HG02642 (cell line): ENCODE measurements at regions not wholly inside any gene's neighbourhood (a gene's known extent, or its start where the extent isn't known, plus 50 kb on each side); places are given as distances from the start of the nearest gene placed in this dataset.
"Not testable (repeated sequence)": the region's sequence is repeated elsewhere in the genome, so short reads cannot be mapped to it uniquely, and the experiment has no call there.

Source experiments
- ATAC-seq: cut with Tn5 transposase; IDR thresholded peaks from one replicate; pipeline ENCODE4 v1.9.1; 2021; ENCODE audit warnings: mild to moderate bottlenecking; ENCODE audit not compliant: unreplicated experiment, poor library complexity

DNA sequence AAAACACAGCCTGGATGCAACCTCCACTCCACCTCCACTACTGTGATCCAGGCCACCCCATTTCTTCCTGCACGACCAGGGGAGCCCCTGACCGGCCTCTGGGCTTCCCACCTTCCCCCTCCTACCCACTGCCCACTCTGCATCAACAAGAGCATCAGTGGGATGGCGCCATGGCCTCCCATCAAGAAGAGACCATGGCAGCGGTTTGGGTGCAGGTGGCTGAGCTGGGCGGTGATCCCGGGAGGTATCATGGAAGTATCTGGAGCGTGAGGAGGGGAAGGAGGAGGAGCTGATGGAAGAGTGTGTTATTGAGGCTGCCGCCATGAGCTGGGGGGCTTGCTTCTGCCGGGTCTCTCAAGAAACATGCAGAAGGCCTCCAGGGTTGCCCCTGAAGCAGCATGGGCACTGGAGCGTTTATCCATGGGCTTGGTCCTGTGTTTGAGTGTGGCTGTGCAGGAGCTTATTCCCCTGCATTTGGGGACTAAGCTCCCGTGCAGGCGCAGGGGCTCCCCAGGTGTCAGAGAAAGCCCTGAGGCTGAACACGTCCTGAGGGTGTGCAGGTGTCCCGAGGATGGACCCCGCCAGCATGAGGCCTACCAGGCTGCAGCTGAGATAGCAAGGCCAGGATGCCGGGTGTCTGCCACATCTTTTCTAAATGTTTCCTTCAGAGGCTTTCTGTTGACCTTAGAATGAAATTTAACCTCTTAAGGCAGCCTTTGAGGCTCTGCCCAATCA, 99.2 kb upstream of the PCBD1 start:
- no peak for ATAC-seq

DNA sequence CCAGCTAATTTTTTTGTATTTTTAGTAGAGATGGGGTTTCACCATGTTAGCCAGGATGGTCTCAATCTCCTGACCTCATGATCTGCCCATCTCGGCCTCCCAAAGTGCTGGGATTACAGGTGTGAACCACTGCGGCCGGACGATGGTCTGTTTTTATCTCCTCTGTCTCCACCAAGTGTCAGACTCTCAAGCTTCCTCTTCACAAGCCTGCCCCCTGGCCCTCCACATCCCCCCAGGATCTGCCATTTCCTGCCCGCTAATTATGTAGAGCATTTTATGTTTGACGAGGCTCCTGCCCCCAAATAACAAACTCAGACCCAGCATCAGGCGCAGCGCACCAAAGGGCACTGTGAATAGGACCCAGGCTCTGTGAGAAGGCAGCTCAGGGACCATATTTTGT, 101.8 kb upstream of the PCBD1 start:
- ATAC-seq, result not testable (repeated sequence)

DNA sequence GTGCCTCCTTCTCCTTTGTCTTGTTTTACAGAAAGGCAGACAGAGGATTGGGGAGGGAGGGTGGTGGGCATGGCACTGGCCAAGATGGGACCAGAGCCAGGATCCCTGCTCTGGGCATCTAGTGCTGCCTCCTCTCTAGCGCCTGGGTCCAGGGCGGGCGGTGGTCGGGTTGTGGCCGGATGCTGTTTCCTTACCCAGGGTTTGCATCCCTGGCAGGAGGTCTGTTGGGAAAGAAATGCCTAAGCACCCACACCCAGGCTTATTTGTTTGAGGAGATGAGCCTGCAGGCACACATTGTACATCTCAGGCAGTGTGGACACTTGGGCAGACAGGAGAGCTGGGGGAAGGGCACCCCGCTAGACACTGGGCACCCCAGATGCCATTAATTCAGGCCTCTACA, 102.3 kb upstream of the PCBD1 start:
- ATAC-seq, result no peak

DNA sequence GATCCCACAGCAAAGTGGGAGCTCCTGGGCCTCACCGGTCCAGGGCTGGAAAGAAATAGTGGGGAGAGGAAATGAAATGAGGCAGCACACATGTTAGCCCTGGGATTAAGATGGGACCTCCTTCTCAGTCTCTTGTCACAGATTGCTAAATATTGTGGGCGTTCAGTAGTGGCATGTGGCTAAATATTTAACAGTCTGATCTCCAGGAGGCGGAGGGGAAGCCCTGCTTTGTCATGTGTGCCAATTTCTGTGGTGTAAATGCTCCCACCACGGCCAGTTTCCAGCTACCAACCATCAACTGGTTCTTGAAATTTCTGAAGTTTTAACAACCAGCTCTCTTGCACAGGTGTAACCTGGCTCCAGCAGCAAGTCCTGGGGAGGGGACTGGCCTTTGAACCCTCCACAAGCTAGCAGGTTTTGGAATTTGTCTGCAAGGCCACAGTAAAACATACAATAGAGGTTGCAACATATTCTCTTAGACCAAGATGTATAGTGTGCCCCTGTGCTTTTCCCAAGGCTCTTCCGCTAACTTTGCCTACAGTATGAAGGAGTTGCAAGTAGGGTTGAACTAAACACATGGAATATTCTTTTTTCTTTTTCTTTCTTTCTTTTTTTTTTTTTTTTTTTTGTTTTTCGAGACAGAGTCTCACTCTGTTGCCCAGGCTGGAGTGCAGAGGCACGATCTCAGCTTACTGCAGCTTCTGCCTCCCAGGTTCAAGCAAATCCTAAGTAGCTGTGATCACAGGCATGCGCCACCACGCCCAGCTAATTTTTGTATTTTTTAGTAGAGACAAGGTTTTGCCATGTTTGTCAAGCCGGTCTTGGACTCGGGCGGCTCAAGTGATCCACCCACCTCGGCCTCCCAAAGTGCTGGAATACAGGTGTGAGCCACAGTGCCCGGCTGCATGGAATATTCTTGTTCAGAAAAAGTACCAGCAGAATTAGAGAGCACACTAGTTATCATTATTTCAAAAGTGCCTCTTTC, 103.1 kb upstream of the PCBD1 start:
- no peak for ATAC-seq

DNA sequence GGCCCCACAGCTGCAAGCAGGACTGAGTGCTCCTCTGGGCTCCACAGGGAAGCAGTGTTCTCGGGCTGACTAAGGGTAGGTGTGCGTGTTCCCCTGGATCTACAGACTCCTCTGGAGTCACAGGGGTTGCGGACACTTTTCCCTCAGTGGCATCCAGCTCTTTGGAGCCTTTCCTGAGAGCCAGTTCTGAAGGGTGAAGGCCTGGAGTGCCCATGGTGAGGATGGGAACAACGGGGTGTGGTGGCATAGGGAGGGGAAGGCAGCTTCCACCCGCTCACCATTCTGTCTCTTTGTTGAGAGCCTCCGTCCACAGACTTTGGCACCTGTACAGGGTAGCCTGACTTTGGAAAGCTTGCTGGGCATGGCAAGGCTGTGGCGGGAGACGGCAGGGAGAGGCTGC, 104.1 kb upstream of the PCBD1 start:
- ATAC-seq, result no peak

DNA sequence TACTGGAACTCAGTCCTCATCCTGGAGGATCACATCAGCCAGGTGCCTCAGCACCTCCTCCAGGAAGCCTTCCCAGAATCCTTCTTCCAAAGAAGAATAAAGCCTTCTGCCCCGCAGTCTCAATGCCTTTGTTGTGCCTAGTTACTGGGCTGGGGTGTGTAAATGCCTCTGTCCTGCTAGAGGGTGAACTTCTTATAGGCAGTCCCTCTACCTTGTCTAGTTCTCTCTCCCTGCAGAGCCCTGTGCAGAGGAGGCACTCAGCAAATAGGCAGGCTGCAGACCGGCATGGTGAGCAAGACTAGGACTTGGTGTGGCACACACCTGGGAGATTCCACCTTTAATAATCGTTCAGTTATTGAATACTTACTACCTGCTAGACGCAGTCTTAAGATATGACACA, 104.7 kb upstream of the PCBD1 start:
- no peak for ATAC-seq

DNA sequence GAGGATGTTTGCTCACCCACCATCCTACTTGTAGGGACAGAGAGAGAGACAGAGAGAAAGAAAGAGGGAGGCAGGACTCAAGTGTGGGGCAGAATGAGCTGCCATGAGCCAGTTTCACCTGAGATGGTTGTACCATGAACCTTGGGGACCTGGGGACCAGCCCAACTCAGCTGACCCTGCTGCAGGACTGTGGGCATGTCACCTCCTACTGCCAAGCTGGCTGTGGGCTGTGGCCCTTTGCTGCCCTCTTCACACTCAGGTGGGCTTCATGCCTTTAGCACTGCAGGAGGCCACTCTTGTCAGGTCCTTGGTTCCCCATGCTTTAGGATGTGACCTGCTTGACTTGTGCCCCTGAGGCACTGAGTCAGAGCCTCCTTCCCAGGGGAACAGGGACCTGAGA, 108.2 kb upstream of the PCBD1 start:
- no peak for ATAC-seq

DNA sequence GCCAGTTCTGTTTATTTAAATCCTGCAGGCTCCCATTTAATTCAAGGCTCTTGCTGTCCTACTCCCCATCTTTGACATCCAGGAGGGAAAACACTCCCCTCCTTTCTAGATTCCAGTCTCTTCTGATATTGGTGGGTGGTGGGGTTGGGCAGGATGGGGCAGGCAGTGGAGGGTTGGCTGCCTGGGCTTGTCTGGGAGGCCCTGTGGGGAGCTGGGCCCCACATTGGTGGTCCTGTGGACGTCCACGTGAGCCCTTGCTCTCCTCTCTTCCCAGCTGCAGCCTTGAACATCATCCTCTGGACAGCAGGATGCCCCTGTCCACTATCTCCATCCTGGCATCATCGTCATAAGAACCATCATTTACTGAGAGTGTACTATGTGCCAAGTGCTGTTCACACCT, 108.9 kb upstream of the PCBD1 start:
- no peak for ATAC-seq

DNA sequence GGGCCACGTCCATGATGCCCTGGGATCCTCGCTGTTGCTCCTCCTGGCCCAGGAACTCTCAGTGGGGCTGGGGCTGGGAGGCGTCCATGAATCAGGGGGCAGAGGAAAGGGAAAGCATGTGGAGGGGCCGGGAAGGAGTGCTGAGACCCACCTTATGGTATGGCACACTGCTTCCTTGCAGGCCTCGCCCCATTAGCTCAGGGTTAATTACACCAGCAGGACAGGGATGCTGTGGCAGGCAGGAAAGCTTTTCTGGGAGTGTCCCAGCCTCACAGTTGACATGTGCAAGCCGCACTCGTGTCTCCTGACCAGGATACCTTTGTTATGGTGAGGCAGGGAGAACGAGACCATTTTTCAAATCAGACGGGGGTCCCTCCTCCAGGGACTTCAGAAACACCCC, 109.7 kb upstream of the PCBD1 start:
- no peak for ATAC-seq

DNA sequence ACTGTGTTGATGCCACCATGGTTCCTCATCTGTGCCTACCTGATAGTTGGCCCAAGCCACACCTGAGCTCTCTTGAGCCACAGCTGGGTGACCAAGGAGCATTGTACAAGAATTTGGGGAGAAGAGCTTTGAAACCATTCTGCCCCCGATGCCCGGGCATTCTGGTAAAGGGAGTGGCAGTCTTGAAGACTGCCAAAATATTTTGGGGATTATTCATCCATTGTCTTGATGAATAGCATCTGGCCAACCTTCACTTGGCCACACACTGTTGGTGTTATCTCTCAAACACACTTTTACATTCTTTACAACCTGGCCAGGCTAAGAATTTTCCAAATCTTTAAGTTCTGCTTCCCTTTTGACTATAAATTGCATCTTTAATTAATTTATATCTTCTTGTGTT, 113.1 kb upstream of the PCBD1 start:
- no peak for ATAC-seq

DNA sequence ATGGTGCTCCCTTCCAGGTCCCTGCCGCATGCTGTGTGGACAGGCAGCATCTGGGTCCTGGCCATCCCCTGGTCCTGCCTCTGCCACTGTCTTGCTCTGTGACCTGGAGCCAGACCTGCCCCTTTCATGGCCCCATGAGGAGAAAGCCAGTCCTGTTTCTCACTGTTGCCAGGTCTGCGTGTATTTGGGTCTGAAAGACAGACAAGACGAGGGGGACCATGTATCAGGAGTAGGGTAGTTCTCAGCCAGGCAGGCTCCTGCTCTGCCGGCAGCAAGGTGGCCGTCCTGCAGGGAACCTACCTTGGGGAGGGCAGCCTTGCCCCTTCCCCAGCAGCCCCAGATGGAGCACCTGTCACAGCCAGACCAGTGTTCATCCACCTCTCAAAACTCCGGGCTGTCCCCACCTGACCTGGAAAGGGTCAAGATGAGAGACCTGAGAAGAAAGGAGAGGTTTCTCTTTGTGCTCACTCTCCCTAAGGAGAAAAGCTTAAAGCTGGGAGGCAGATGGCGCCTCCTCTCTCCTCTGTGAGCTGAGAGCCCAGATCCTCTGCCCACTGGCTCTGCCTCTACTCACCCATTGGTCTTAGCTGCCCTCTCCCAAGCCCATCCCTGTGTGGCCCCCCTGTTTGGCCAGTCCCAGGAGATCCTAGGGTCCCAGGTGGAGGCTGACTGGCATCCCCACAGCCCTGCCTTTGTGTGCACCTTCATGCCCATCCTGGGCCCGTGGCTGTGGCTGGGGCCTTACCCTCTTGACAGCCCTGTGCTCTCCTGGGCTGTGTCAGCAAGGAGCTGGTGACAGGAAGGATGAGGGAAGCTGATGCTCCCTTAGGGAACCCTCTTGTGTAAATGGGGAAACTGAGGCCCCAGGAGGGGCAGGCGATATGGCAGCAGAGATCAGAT, 116.1 kb upstream of the PCBD1 start:
- ATAC-seq, result no peak

DNA sequence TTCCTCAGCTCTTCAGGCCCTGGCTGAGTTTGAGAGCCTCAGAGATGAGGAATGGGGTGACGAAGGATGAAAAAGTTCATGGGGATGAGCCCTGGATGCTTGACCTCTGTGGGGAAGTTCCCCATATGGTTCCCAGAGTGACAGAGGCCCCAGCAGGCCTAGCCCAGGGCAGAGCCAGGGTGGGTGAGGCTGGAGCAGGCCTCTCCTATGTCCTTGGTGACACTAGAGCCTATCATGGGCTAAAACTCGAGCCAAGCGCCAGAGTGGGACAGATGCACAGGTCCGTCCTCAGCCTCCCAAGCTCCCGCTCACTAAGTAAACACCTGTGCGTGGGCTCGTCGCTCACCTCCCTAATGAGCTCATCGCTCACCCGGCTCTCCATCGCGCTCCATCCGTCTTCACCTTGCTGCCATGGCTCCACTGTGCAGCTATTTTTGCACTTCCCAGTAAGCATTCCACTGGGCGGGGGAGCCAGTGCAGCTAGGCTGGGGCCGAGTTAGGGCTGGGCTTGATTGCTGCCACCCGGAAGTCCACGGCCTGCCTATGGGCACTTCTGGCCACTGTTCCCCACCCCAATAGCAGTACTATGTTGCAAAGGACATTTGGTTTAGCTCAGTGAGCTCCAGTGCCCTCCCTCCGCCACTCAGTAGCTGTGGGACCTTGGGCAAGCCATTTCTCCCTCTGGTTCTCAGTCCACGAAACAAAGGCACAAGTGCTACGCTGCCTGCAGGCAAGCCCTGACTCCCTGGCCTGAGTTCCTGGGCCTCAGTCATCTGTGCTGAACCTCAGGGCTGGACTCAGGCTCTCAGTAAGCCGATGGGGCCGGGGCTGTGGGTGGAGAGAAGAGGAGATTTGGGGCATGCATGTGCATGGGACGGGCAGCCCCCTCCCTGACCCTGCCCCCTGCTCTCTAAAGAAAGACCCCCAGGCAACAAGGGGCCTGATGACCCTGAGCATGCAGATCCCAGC, 117.3 kb upstream of the PCBD1 start:
- no peak for ATAC-seq

DNA sequence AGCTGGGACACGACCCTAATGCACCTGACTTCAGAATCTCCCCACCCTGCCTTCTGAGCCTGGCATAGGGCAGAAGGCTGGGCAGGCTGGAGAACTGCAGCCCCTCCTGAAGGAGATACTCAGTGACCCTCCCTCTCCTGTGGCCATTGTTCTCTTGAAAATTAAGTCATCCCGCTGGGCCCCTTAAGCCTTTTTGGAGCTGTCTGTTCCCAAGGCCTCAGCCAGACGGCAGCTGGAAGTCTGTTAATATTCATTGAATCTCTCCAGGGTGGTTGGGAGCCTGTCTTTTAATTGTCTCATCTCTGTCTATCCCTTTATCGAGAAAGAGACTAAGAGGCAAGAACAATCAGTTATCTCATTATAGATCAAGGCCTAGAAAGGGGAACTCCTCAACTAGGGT, 118.1 kb upstream of the PCBD1 start:
- ATAC-seq, result no peak

DNA sequence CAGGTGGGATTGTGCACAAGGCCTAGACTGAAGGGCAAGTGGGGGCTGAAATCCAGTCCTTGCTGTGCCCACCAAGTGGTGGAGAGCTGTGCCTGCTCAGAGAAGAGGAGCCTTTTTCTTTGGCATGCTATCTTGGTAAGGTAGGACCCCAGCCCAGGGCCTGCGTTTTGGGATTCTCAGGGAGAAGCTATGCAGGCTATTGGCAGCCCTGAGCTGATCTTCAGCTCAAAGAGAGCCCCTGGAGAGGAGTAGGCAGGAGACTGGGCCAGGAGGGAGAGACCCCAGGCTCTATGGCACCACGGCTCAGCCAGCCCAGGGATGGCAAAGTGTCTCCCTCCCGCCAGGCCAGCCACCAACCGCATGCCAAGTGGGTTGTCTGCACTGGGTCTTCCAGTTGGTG, 119.2 kb upstream of the PCBD1 start:
- ATAC-seq, result no peak

DNA sequence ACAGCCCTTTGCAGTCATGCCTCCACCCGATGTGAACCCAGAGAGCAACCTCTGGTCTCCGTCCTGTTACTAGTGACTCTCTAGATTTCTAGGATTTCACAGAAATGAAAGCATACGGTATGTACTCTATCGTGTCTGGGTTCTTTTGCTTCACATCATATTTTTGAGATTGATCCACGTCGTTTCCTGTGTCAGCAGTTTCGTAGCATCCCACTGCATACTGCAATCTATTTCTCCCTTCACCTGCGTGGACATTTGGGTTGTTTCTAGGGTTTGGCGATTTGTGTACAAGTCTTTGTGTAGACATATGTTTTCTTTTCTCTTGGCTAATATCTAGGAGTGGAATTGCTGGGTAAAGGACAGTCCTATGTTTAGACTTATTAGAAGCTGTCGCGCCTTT, 119.8 kb upstream of the PCBD1 start:
- ATAC-seq, result no peak

DNA sequence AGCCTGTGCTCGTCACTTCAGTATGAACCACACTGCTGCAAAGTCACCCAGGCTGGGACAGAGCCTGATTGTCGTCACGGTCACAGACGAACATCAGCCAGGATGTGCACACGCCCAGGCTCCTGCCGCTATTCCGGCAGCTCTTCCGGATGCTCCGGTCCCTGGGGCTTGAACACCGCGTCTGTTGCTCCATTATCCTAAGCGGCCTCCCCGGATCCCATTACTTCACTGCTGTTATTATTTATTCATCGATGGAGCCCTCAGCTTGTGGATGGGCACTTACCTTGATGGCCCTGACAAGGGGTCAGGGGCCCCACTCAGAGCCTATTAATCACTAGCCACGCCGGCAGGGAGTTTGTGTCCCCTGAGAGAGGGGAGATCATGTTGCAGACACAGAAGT, 120.8 kb upstream of the PCBD1 start:
- ATAC-seq, result no peak

DNA sequence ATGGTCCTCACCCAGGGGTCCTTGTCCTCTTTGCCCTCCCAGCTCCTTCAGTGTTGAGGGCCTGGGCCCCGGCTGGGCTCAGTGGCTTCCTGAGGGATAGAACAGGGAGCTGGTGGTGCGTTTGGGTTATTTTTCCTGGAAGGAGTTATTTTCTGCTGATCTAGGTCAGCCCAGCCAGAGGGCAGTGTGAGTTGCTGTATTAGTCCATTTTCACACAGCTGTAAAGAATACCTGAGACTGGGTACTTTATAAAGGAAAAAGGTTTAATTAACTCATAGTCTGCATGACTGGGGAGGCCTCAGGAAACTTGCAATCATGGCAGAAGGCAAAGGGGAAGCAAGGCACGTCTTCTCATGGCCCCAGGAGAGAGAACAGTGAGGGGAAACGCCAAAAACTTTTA, 122.4 kb upstream of the PCBD1 start:
- no peak for ATAC-seq

DNA sequence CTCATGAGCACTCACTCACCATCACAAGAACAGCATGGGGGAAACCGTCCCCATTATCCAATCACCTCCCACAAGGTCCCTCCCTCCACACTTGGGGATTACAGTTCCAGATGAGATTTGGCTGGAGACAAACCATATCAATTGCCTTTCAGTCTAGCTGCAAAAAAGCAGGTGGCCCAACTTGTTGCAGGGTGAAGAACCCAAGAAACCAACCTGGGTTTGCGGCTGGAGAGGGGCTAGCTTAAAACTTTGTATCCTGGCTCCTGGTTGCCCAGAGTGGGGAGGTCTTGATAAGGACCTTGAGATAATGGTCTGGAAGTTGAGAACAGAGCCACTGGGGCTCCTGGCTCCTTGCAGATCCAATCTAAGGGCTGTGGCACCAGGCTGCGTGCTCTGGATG, 122.8 kb upstream of the PCBD1 start:
- no peak for ATAC-seq

DNA sequence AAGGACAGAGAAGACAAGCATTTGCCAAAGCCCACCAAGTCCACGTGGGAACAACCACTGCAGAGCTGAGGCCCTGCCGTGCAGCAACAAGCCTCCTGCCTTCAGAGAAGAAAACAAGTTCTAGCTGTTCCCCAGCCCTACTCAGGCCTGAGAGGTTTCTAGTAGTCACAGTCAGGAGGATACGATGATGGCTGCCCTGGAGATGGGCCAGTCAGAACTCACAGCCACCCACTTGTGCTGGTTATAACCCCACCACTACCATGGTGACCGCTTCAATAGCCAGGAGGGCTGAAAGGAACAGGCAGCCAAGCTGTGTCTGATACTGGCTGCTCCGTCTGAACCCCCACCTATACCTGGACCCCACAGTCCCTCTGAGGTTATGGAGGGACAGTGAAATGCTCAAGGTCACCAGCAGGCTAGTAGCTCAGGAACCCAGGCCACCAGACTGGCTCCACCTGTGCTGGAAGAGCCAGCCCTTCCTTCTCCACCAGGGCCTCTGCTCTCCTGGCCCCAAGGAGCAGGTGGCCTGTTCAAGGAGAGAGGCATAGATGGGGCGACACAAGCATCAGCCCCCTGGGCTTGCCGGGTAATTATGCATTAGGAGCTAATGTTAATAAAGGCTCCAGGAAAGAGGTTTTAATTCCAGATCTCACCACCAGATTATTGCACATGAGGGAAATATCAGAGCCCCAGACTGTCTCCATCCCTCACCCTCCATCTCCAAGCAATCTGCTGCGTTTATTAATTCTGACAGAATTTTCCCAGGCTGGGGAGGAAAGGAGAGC, 125.8 kb upstream of the PCBD1 start:
- no peak for ATAC-seq
